Activated CD4-positive, CD25-positive, alpha-beta regulatory T cell treated with anti-CD3 and anti-CD28 coated beads, Interleukin-2, amount 50 U/mL, for 24 hours (primary cell): ENCODE measurements at regions not wholly inside any gene's neighbourhood (a gene's known extent, or its start where the extent isn't known, plus 50 kb on each side); places are given as distances from the start of the nearest gene placed in this dataset.

Experiments
- ATAC-seq, 2 donors: fragments of 150-1000 bp; cut with Tn5 transposase; one replicate each; pipeline ENCODE4 v1.10.0; 2021; ENCODE audit warnings: mild to moderate bottlenecking in 1 of 2, moderate library complexity in 1 of 2

- ATAC-seq: peak in 1 of 2 donors; percentile 46
These were observed 136.1 kb upstream of the LGALSL start for GRCh38 chr2:64317707-64318475.

- peak; percentile 91 to 92 for ATAC-seq
These were observed 135.6 kb upstream of the LGALSL start for GRCh38 chr2:64318476-64318748.

DNA sequence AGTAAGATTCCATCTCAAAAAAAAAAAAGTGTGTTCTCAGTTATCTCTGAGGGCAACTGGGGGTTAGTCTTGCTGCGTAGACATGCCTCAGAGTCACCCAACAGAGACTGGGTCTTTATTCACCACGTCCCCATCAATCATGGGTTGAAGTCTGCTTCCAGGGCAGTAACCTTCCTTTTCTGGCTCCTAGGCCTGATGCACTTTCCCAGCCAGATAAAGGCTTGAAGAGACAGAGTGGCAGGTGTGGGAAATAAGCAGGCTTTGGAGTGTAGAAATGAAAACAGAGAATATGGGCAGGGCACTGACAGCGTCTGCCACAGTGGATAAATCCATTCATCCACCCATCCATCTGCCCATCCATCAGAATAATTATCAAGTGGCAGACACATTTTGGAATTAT, 134.1 kb upstream of the LGALSL start:
- ATAC-seq: no peak

GRCh38 chr2:64322433-64322832, 131.5 kb upstream of the LGALSL start:
- no peak for ATAC-seq

GRCh38 chr2:64323197-64323596, 130.8 kb upstream of the LGALSL start:
- no peak for ATAC-seq

- ATAC-seq: no peak
These were observed 129.1 kb upstream of the LGALSL start for GRCh38 chr2:64324746-64325410.

DNA sequence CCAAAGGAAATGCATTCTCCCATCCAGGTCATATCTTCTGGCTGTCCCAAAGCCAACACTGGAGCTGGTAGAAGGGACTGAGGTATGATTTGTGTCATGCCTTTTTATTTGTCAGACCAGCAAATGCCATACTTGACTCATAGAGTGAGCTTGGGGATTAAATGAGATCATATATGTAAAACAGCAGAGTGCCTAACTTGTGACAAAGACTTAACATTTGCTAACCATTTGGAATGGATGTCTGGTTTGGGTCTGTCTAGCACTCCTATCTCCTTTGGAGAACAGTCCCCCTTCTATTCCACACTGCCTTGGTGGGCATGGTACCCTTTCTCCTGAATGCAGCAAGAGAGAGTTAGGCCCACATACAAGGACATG, 128.5 kb upstream of the LGALSL start:
- peak; percentile 64 to 65 for ATAC-seq

DNA sequence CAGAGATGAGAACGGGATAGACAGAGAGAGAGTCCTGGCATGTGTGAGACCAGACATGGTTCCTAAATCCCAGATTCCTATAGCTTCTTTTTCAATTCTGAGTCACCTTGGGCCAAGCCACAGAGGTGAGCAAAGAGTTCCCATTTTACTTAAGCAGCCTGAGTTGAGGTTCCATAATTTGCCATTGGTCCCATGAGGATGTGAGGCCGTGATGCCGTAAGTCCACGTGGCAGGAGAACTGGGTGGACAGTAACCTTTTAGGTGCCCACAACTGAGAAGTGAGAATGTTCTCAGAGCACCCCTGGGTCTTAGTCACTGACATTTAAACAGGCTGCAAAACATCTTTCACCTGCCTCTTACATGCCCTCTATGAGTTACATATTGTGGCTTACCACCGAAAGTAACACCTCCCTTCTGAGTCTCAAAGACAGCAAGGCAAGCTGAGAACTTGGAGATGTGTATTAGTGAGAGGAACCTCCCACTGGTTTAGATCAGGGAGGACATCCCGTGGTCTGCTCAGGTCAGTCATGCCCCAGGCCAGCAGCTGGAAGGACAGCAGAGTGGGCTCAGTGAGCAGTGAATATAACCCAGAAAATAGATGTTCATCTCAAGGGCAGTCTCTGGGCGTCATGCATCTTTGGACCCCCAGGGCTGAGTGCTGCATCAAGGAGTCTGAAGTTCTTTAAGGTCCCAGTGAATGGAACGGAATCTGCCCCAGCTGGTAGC, 127.9 kb upstream of the LGALSL start:
- ATAC-seq: peak; percentile 87 to 91

DNA sequence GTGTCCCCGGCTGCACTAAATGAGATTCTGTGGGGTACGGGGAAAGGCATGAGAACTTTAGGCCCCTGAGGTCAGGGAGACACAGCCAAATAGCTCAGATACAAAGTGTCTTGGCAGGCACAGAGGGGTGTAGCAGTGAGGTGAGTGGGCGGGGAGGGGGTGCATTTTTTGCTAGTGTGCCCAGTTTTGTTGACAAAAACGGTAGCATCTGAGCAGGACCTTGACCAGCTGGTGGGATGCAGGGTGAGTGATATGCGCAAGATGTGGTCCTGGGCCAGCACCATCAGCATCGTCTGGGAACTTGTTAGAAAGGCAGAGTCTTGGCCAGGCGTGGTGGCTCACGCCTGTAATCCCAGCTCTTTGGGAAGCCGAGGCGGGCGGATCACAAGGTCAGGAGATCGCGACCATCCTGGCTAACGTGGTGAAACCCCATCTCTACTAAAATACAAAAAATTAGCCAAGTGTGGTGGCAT, 127.3 kb upstream of the LGALSL start:
- no peak for ATAC-seq

GRCh38 chr2:64327129-64327509, 126.8 kb upstream of the LGALSL start:
- ATAC-seq: no peak

GRCh38 chr2:64327510-64328414, 126.2 kb upstream of the LGALSL start:
- ATAC-seq: no peak

GRCh38 chr2:64328415-64328722, 125.6 kb upstream of the LGALSL start:
- no peak for ATAC-seq

GRCh38 chr2:64328756-64329155, 125.2 kb upstream of the LGALSL start:
- ATAC-seq: no peak

DNA sequence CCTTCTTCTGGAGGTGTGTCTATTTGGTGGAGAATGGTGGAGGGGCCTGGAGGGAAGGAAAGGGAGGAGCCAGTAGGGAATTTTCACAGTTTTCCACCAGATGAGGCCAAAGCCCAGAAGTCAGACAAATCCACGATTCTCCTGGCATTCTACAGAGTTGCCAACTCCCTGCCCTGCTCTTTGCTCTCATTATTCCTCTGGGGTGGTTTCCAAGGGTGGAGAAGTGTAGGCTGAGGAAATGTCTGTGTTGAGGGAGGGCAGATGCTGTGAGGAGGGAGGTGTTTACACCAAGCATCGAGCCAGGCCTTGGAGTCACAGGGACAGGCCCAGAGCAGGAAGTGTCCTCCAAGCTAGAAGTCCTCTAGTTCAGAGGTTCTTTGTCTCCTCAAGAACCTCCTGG, 124.1 kb upstream of the LGALSL start:
- no peak for ATAC-seq

- ATAC-seq: no peak
These were observed 123.5 kb upstream of the LGALSL start for GRCh38 chr2:64330281-64331113.

- no peak for ATAC-seq
These were observed 122.8 kb upstream of the LGALSL start for GRCh38 chr2:64331114-64331645.

DNA sequence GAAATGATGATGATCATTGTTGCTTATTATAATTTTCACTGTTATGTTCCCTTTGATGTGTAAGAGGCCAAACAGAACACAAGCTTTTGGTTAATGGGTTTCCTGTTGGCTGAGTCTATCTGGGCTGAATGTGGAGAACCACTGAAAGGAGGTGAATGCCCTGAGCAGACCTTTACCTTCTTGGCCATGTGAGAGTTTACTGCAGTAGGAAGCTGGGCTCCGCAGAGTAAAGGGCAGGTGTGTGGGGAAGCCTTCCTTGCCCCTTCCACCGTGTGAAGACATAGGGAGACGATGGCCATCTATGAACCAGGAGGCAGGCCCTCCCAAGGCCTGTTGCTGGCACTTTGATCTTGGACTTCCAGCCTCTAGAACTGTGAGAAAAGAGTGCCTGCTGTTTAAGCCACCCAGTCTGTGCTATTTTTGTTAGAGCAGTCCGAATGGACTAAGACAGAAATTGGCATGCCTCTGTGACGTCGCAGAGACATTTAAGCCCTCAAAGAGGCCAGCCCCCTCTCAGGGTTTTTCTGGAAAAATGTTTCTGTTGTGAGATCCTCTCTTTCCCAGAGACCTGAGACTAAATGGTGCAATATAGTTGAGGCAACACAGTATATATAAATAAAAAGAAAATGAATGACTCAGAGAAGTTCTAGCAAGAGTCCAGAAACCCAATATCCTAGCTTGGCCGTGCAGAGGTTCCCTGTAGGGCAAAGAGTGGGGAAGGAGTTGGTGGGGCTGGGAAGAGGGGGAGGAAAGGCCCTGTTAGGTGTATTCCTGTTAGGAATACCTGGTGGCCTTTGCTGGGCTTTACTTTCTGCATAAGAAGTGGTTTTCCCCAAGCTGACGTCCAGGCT, 121.9 kb upstream of the LGALSL start:
- ATAC-seq: no peak

DNA sequence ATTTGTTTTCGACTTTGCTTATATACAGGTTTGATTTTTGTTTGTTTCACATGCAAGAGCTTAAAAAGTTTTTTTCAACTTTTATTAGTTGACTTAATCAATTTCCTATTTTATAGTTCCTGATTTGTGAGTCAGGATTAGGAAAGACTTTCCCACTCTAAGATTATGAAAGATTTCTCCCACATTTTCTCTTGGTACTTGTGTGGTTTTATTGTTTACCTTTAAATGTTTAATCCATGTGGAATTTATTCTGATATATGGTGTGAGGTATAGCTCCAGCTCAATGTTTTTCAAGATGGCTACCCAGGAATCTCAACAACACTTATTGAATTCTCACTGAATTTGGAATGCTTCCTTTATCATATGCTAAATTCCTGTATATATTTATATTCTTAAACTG, 117.8 kb upstream of the LGALSL start:
- ATAC-seq: no peak

- ATAC-seq: no peak
These were observed 116.6 kb upstream of the LGALSL start for GRCh38 chr2:64337314-64337713.

DNA sequence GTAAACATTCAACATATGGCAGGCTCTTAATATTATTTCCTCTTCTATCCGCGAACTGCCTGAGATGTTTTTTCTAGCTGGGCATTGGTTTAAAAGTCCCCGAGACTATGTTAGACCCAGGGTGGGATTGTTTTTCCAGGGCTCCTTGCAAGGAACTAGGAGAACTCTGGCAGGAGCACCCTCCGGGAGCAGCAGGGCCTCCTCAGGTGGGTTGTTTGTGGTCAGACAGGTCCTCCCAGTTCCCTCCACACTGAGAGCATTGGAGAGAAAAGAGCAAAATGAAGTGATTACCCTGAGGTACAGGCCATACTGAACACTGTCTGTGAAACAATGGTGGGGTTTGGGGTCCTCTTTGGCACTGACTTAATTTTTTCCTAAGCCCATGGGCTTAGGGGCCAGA, 115.9 kb upstream of the LGALSL start:
- no peak for ATAC-seq
